ENCODE measurements at regions not wholly inside any gene's neighbourhood (a gene's known extent, or its start where the extent isn't known, plus 50 kb on each side); places are given as distances from the start of the nearest gene placed in this dataset.
"Not testable (repeated sequence)": the region's sequence is repeated elsewhere in the genome, so short reads cannot be mapped to it uniquely, and the experiment has no call there.

DNA sequence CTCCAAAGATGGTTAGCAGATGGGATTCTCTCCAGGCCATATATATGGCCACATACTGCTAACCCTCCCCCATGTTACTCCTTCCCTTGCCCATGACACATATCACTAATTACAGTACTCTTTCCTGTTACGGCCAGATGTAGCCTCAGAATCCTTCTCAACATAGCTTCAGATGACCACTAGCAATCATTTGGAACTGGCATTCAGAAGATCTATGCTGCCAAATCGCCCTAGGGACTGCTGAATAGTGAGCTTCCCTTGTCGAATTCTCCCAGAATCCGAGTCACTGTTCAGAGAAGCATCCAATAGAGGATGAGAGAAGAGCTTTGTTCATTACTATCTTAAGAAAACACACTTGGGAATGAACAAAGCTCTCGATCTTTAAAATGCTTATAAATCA lies 121.2 kb upstream of the TANK start:
- no peak for DNase-seq

GRCh38 chr2:161041356-161041755 lies 118.9 kb upstream of the TANK start:
- DNase-seq: no peak

DNA sequence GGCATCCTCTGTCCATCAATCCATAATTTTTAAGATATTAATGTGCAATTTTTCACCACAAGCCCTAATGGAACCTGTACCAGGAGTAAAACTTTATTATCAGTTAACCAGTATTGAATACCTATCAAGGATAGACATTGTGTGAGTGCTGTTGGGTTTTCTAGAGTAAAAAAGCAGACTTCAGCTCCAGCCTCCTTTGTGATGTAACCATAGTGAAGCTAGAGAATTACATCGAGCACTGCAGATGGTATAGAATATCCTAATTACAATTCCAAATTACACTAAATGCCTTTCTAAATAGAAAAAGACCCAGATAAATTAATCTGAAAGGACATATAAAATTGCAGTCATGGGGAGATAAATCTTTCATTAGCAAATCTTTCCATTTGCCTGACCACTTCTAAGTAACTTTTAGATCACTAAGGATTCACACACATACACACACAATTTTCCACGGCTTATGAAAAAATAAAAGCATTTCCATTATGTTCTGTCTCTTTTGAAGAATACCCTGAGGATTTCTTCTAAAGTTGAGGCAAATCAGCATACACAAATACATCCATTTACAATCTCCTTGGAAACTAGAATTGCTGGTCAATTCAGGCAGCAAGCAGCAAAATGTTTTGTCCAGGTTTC lies 117.1 kb upstream of the TANK start:
- DNase-seq: no peak

GRCh38 chr2:161044095-161044865 lies 115.9 kb upstream of the TANK start:
- DNase-seq: no peak

GRCh38 chr2:161044921-161045320 lies 115.3 kb upstream of the TANK start:
- DNase-seq: no peak

DNA sequence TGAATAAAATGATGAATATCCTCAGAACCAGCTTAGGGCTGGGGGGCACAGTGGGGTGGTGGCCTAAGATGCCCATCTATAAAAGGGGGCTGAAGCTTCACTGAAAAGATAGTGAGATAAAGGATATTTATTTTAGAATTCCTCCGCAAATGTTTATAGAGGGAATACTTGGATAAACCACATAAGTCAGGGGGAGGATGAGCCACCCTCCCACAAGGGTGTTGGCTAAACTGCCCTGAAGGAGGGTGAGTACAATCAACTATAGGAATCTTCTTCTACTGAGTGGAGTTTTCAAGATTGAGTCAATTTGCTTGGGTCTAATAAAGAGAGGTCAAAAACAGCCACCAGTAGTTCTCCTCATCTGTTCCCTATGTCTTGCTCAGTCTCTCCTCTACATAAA lies 114.5 kb upstream of the TANK start:
- no peak for DNase-seq

GRCh38 chr2:161046876-161047275 lies 113.4 kb upstream of the TANK start:
- no peak for DNase-seq

- no peak for DNase-seq
These were observed 111.9 kb upstream of the TANK start for GRCh38 chr2:161048317-161048716.

DNA sequence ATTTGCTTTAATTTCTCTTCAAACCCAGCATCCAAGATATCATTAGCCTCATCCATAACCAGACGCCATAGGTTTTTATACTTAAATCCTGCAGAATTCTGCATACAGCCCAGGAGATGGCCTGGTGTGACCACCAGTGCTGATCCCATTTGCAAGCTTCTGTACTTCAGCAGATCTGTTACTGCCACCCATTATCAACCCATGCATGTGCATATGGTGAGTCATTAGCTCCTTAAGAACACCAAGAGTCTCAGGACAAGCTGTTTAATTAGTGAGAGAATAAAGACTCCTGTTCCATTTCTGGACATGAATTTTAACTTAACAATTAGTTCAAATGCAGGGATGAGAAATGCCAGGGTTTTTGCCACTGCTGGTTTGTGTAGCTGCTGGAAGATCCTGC lies 110.7 kb upstream of the TANK start:
- no peak for DNase-seq

DNA sequence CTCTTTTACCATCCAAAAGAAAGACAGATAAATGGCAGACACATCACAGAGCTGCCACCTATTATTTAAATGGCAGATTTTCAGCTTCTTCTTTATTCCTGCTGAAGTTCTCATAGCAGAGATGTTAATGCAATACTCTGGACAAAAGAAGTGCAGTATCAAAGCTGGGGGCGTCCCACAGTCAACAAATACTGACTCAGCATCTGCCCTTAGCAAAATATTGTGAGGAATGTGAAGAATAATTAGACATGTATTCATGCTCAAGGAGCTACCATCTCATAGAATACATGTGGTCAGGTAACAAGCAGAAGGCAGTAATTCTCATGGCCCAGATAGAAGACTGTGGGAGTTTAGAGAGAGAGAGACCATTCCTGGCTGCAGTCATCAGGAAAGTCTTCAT lies 108.0 kb upstream of the TANK start:
- no peak for DNase-seq

DNA sequence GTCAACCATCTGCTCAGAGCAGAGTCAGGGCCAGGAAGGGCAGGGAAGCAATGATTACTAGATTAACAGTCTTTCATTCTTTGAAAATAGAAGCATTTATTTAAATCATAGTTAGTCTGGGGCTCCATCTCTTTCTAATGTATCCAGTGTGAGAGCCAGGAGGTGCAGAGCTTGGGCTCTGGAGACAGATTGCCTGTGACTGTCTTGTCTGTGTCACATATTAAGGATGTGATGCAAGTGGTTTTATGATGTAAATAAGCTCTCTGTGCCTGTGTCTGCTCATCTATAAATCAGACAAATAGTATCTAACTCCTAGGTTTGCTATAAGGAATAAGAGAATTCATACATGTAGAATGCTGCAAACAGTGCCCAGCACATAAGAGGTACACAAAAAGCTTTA lies 104.9 kb upstream of the TANK start:
- no peak for DNase-seq

- DNase-seq: no peak
These were observed 100.8 kb upstream of the TANK start for GRCh38 chr2:161059388-161059787.

DNA sequence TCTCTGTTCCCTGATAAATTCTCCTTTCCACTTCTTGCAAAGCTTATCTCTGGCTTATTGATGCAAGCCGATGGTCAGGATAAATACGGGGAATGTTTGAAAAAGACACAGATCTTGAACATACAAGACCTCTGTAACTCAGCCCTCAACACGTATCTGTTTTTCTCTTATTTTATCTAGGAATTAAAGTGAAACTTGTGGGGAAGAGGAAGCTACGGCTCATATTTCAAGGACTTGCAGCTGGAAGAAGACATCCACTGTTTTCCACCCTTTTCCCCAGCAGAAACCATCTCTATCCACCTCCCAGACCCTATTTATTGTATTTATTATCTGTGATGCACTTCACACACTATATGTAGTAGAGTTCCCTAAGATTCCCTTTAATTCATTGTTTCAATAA lies 98.4 kb upstream of the TANK start:
- DNase-seq: no peak

DNA sequence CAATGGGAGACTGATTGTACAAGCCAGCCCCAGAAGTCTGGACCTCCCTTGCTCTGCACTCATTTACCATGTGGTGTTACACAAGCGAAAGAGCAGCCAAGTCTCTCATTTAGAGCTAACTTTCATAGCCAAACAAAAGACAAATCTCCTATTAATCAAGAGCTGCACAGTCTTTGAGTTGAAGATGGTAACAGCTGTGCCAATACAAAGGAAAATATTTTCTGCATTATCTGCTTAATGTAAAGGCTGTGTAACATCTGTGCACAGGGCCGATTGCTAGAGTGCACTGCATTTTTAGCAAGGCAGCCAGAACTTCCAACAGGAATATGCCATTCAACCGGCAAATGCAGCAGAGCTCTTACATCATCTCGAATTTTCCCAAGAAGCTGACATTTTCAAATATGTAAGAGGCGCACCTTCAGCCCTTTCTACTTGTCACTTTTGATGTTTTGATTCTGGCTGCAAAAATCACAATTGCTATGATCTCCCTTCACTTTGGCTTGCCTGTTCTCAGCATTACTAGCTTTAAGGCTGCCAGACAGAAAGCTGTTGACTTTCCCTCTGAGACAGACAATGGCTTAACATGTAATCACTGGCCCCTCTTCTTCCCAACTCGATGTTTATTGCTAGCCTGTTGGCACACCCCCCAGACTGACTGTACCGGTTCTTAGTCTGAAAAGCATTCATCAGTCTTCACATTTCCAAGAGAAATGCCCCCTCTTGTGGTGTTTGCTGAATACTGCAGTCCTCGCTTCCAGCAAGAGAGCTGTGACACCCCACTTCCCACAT lies 96.9 kb upstream of the TANK start:
- DNase-seq: peak; percentile 87

DNA sequence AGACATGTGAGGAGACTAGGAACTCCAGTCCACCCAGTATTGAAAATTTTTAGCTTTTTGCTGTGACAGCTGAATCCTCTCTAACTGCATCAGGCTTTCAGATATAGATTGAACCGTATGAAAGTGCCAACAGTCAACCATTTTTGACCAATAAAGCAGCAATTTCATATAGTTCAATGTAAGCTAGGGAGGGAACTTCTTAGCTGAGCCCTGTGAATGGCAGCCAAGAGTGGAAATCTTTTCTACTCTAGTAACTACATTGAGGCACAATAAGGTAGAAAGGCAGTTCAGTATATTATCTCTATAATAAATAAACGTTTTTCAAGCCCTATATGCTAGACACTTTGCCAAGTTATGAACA lies 96.3 kb upstream of the TANK start:
- no peak for DNase-seq

- DNase-seq: no peak
These were observed 92.3 kb upstream of the TANK start for GRCh38 chr2:161067846-161068350.

DNA sequence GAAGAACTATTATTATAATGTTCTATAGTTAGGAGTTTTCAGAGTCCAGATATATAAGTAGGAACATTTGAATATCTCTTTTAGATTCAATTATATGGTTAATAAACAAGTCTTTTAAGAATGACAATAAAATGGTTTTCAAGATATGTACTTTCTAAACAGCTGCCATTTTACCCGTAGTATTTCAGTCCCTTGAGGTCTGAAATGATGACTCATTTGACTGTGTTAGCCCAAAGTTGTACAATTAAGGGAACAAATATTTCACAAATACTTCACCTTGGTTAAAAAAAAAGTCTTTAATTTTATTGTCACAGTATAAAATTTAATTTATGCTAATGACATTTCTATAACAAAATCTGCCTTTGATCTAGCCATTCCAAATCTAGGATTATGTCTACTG lies 91.6 kb upstream of the TANK start:
- DNase-seq: peak; percentile 29

GRCh38 chr2:161070693-161071479 lies 89.3 kb upstream of the TANK start:
- no peak for DNase-seq

DNA sequence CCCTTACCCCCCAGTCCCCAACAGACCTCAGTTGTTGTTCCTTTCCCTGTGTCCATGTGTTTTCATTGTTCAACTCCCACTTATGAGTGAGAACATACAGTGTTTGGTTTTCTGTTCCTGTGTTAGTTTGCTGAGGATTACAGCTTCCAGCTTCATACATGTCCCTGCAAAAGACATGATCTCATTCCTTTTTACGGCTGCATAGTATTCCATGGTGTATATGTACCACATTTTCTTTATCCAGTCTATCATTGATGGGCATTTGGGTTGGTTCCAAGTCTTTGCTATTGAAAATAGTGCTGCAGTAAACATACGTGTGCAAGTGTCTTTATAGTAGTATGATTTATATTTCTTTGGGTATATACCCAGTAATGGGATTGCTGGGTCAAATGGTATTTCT lies 87.8 kb upstream of the TANK start:
- not testable (repeated sequence) for DNase-seq

GRCh38 chr2:161075701-161076100 lies 84.5 kb upstream of the TANK start:
- no peak for DNase-seq

- no peak for DNase-seq
These were observed 83.3 kb upstream of the TANK start for GRCh38 chr2:161076936-161077335.

DNA sequence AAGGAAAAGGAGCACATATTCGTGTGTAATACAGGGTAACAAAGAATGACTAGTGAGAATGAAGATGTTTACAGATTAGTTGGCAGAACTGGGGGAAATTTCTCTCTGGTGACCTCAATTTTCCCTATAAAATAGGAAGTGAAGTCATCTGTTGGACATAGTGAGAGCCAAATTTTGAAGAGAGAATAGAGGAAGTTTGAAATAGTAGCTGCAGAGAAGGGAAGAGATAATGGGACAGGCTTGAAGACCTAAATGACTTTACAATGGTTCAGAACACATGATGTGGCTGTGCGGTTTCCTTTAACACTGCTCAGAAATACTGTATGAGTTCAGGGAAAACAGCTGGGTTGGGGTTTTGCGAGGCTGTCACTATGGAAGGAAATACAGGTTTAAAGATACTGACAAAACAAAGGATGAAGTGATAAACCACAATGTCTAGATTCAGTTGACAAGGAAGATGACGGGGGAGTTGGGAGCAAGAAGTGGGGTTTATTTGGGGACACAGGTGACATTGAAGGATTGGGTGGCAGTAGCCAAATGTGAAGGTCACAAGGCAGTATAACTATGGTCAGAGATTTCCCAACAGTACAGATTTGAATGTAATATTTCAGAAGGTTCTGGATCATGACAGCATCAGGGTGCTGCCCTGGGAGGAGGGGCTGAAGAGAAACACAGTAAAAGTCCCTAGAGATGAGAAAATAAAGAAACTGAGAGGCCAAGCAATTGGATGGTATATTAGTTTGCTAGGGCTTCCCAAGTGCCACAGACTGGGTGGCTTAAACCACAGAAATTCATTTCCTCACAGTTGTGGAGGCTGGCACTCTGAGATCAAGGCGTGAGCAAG lies 82.6 kb upstream of the TANK start:
- DNase-seq: peak; percentile 23

Measured in fibroblast of upper back skin (primary cell).